DND-41 (cell line): ENCODE measurements at regions not wholly inside any gene's neighbourhood (a gene's known extent, or its start where the extent isn't known, plus 50 kb on each side); places are given as distances from the start of the nearest gene placed in this dataset.

Source experiments
- ATAC-seq: fragments of 200-7000 bp; cut with Tn5 transposase; 3 replicates; pipeline ENCODE4 v1.9.1; 2021; ENCODE audit warnings: low read depth; ENCODE audit not compliant: insufficient read depth
- DNase-seq: peaks from one replicate; pipeline ENCODE4 v3.0.0-alpha.2; 2020
- H2AFZ ChIP-seq: 2 replicates; pipeline ENCODE4 v1.6.0; 2012; ENCODE audit warnings: low read depth, low read length
- H3K27ac ChIP-seq: 2 replicates; pipeline ENCODE4 v1.5.1; 2012; ENCODE audit warnings: low read length, inconsistent platforms
- H3K27me3 ChIP-seq: fragments of 200-600 bp; sonication (generic); 2 replicates; pipeline ENCODE4 v1.6.0; 2012; ENCODE audit warnings: low read length, mild to moderate bottlenecking, inconsistent platforms; ENCODE audit not compliant: insufficient read depth, poor library complexity
- H3K36me3 ChIP-seq: 2 replicates; pipeline ENCODE4 v1.5.1; 2012; ENCODE audit warnings: low read length, inconsistent platforms; ENCODE audit not compliant: insufficient read depth
- H3K4me1 ChIP-seq: 2 replicates; pipeline ENCODE4 v1.5.1; 2012; ENCODE audit warnings: mild to moderate bottlenecking, low read length; ENCODE audit not compliant: insufficient read depth
- H3K4me2 ChIP-seq: 2 replicates; pipeline ENCODE4 v1.6.0; 2012; ENCODE audit warnings: mild to moderate bottlenecking, moderate library complexity, low read length, inconsistent platforms; ENCODE audit not compliant: insufficient read depth
- H3K4me3 ChIP-seq, 2 experiments: fragments of 200-600 bp in 1 of 2; shearing (Covaris generic) in 1 of 2; 2 replicates each; pipeline ENCODE4 v1.5.1; 2012 to 2016; ENCODE audit warnings: inconsistent platforms in 2 of 2, low read length in 2 of 2, mild to moderate bottlenecking in 2 of 2, low read depth in 1 of 2, moderate library complexity in 1 of 2
- H3K79me2 ChIP-seq: 2 replicates; pipeline ENCODE4 v1.6.0; 2012; ENCODE audit warnings: low read length, inconsistent platforms; ENCODE audit not compliant: insufficient read depth
- H3K9ac ChIP-seq: 2 replicates; pipeline ENCODE4 v1.6.0; 2012; ENCODE audit warnings: low read depth, mild to moderate bottlenecking, inconsistent platforms, low read length, moderate library complexity
- H3K9me3 ChIP-seq: 2 replicates; pipeline ENCODE4 v1.5.1; 2012; ENCODE audit warnings: low read length, moderate library complexity, mild to moderate bottlenecking, inconsistent platforms; ENCODE audit not compliant: insufficient read depth, severe bottlenecking
- H4K20me1 ChIP-seq: 2 replicates; pipeline ENCODE4 v1.6.0; 2012; ENCODE audit warnings: low read length; ENCODE audit not compliant: insufficient read depth
- CTCF ChIP-seq: IDR thresholded peaks from 2 replicates; pipeline ENCODE4 v1.5.1; 2012; ENCODE audit warnings: borderline replicate concordance, low read length, moderate library complexity, mild to moderate bottlenecking; ENCODE audit not compliant: poor library complexity, severe bottlenecking; ENCODE audit errors: extremely low read depth
- EZH2 ChIP-seq: IDR thresholded peaks from 3 replicates; pipeline ENCODE4 v1.6.1; 2012; ENCODE audit warnings: borderline replicate concordance, low read depth, mild to moderate bottlenecking, moderate library complexity, low read length, inconsistent platforms; ENCODE audit not compliant: severe bottlenecking

GRCh38 chr13:69279213-69279612, 828.4 kb upstream of the ATXN8OS start:
- no peak overlapping the region for H2AFZ ChIP-seq
- H4K20me1 ChIP-seq, result no peaks in the 10 kb centered on the region
- no peaks in the 10 kb centered on the region for H3K79me2 ChIP-seq
- H3K27ac ChIP-seq, result no peak overlapping the region
- H3K9me3 ChIP-seq, result no peaks in the 10 kb centered on the region
- no peak overlapping the region for H3K4me3 ChIP-seq
- H3K9ac ChIP-seq, result no peak overlapping the region
- DNase-seq (no peak), ATAC-seq (no peak)
- H3K36me3 ChIP-seq, result no peaks in the 10 kb centered on the region
- no peak for TF ChIP-seq EZH2
- TF ChIP-seq CTCF, result no peak
- no peak overlapping the region for H3K4me2 ChIP-seq
- H3K4me1 ChIP-seq, result no peaks in the 10 kb centered on the region
- no peaks in the 10 kb centered on the region for H3K27me3 ChIP-seq

- H3K27ac ChIP-seq, result no peak overlapping the region
- no peaks in the 10 kb centered on the region for H3K36me3 ChIP-seq
- no peak for DNase-seq
- H3K27me3 ChIP-seq, result no peaks in the 10 kb centered on the region
- no peak overlapping the region for H3K4me2 ChIP-seq
- no peaks in the 10 kb centered on the region for H3K9me3 ChIP-seq
- no peak for TF ChIP-seq CTCF
- H3K79me2 ChIP-seq, result no peaks in the 10 kb centered on the region
- H3K9ac ChIP-seq, result no peak overlapping the region
- ATAC-seq, result no peak
- no peak overlapping the region for H3K4me3 ChIP-seq
- no peak overlapping the region for H2AFZ ChIP-seq
- no peaks in the 10 kb centered on the region for H4K20me1 ChIP-seq
- no peaks in the 10 kb centered on the region for H3K4me1 ChIP-seq
These were observed 833.4 kb upstream of the ATXN8OS start for GRCh38 chr13:69274231-69274630.

- TF ChIP-seq EZH2 (no peak), CTCF (no peak)
- no peak for ATAC-seq
- H3K4me1 ChIP-seq, result no peaks in the 10 kb centered on the region
- no peaks in the 10 kb centered on the region for H3K9me3 ChIP-seq
- no peaks in the 10 kb centered on the region for H3K27me3 ChIP-seq
- no peak overlapping the region for H3K9ac ChIP-seq
- H2AFZ ChIP-seq, result no peak overlapping the region
- H3K36me3 ChIP-seq, result no peaks in the 10 kb centered on the region
- no peaks in the 10 kb centered on the region for H3K79me2 ChIP-seq
- no peak overlapping the region for H3K27ac ChIP-seq
- no peak for DNase-seq
- H3K4me2 ChIP-seq, result no peak overlapping the region
- no peak overlapping the region for H3K4me3 ChIP-seq
- no peaks in the 10 kb centered on the region for H4K20me1 ChIP-seq
These were observed 843.0 kb upstream of the ATXN8OS start for GRCh38 chr13:69264362-69265334.
